ENCODE measurements at regions not wholly inside any gene's neighbourhood (a gene's known extent, or its start where the extent isn't known, plus 50 kb on each side); places are given as distances from the start of the nearest gene placed in this dataset.

DNA sequence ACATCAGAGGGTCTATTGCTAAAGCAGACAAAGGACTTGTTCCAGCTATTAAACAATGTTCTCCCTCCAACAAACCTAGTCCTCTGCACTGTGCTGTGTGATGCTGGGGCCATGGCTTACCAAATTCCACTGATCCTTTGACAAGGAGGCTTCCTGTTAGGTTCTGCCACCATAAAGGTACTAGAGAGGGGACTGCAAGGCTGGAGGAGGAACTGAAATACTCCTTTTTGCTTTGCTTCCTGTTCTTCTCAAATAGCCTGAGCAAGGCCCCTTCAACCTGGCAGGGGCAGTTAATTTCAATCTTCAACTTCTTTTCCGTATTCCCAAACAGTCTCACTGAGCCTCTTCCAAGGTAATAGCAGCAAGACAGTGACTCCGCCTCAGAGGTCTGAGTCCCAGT lies 286.4 kb upstream of the IRAK1BP1 start:
- no peak for DNase-seq (ENCODE audit: extremely low spot score)
- ChIA-PET POLR2A (no interaction called here), CTCF (interaction anchor here (1.0 to 1.4 kb wide), 2 partner anchors 14 to 144 kb away, joined by 3 read pairs; no protein-coding TSS in a partner anchor)
- TF ChIP-seq, protein P1, sequence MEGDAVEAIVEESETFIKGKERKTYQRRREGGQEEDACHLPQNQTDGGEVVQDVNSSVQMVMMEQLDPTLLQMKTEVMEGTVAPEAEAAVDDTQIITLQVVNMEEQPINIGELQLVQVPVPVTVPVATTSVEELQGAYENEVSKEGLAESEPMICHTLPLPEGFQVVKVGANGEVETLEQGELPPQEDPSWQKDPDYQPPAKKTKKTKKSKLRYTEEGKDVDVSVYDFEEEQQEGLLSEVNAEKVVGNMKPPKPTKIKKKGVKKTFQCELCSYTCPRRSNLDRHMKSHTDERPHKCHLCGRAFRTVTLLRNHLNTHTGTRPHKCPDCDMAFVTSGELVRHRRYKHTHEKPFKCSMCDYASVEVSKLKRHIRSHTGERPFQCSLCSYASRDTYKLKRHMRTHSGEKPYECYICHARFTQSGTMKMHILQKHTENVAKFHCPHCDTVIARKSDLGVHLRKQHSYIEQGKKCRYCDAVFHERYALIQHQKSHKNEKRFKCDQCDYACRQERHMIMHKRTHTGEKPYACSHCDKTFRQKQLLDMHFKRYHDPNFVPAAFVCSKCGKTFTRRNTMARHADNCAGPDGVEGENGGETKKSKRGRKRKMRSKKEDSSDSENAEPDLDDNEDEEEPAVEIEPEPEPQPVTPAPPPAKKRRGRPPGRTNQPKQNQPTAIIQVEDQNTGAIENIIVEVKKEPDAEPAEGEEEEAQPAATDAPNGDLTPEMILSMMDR (IDR thresholded peaks at IDR 0.05; ENCODE audit: control extremely low read depth, extremely low read depth, low read depth, missing control alignments), result no peak

DNA sequence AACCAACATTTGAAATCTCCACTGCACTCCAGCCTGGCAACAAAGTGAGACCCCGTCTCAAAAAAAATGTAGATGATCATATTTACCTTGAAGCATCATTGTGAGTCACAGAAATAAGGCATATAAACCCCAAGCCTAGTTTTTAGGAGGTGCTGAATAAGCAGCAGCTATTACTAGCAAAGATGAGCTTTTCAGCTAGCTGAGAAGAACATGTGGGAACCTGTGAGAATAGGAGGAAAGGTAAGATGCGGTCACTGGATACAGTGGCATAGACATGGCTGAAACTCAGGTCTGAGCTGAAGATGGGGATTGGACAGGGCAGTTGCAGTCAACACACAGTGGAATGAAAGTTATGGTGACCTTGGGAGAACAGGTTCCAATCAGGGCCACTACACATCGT lies 284.3 kb upstream of the IRAK1BP1 start:
- ChIA-PET CTCF (no interaction called here), POLR2A (no interaction called here)
- DNase-seq (ENCODE audit: extremely low spot score), result no peak
- TF ChIP-seq, protein P1 (IDR thresholded peaks at IDR 0.05; ENCODE audit: control extremely low read depth, extremely low read depth, low read depth, missing control alignments), result no peak

DNA sequence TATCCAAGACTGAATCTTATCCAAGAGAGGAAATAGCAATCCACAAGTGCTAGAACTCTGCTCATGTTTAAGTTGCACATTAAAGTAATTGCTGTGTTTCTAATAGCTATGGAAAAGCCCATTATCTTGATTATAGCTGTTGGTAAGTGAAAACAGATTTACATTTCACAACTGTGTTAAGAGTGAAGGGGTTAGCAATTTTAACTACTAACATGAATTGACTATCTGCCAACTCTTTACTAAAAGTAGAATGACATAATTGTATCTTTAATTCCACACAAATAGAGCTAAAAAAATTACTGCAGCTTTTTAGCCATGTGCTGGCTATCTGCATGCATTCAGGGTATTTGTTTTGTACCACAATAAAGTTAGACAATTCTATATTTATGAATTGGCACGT lies 277.9 kb upstream of the IRAK1BP1 start:
- POLR2A ChIA-PET, result no interaction called here
- TF ChIP-seq, protein P1 (IDR thresholded peaks at IDR 0.05; ENCODE audit: control extremely low read depth, extremely low read depth, low read depth, missing control alignments), result no peak
- CTCF ChIA-PET, result no interaction called here
- no peak for DNase-seq (ENCODE audit: extremely low spot score)

DNA sequence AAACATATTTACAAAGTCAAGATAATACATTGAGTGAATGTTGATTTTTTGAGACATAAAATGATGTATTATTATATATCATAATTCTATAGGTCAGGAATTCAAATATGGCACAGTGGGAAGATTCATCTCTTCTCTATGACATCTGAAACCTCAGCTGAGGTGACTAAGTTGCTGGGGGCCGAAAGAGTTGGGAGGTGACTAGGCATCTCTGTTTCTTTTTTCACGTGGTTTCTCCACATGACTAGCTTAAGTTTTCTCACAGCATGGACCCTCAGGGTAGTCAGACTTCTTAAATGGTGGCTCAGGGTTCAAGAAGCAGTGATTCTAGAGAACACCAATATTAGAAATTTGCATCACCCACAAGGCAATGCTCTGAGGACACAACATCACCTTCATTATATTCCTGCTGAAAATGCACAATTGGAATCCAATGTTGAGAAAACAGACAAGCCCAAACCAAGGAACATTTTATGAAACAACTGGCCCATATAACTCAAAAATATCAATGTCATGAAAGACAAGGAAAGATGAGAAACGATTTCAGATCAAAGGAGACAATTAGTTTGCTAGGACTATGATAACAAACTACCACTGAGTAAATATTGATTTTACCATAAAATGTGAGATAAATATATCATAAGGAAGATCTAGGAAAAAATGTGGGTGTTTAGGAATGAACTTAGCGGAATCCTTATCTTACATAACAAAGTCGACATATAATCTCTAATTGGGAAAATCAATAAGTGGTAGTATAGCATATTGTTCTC lies 273.3 kb upstream of the IRAK1BP1 start:
- CTCF ChIA-PET, result no interaction called here
- DNase-seq (ENCODE audit: extremely low spot score), result no peak
- POLR2A ChIA-PET, result no interaction called here
- TF ChIP-seq, protein P1 (IDR thresholded peaks at IDR 0.05; ENCODE audit: control extremely low read depth, extremely low read depth, low read depth, missing control alignments), result no peak

DNA sequence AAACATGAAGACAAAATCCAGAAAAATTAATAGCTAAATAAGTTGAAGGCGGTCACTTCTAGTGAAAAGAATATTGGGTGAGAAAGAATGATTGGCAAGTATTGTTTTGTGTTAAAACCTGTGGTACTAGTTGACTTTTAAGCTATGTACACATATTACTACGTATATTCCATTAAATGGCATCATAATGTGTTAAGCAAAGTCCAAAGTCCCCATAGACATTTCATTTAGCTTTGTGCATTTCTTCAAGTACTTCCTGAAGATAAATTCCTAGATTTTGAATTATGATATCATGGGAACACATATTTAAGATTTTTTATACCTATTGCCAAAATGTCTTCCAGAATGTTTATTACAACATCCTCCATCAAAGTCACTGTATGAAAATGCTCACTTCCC lies 272.7 kb upstream of the IRAK1BP1 start:
- CTCF ChIA-PET, result no interaction called here
- POLR2A ChIA-PET, result no interaction called here
- TF ChIP-seq, protein P1 (IDR thresholded peaks at IDR 0.05; ENCODE audit: control extremely low read depth, extremely low read depth, low read depth, missing control alignments), result no peak
- DNase-seq (ENCODE audit: extremely low spot score), result no peak

DNA sequence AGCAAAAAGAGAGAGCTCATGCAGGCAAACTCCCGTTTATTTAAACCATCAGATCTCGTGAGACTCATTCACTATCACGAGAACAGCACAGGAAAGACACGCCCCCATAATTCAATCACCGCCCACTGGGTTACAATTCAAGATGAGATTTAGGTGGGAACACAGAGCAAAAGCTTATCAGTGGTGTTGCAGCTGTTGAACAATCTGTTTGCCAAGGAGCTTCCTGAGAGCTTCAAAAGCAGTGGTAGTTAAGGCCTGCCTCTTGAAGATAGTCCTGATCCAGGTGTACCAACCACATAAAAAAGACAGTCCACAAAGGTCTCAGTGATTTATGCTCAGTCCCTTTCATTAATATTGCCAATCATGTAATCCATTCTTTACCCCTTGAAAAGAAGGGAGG lies 269.4 kb upstream of the IRAK1BP1 start:
- CTCF ChIA-PET, result interaction anchor here (0.7 to 1.4 kb wide), 2 partner anchors 9 to 20 kb away, joined by 3 read pairs; no protein-coding TSS in a partner anchor
- TF ChIP-seq, protein P1 (IDR thresholded peaks at IDR 0.05; ENCODE audit: control extremely low read depth, extremely low read depth, low read depth, missing control alignments), result no peak
- no peak for DNase-seq (ENCODE audit: extremely low spot score)
- POLR2A ChIA-PET, result no interaction called here
